A673 (cell line): ENCODE measurements at regions not wholly inside any gene's neighbourhood (a gene's known extent, or its start where the extent isn't known, plus 50 kb on each side); places are given as distances from the start of the nearest gene placed in this dataset.

Experiments used
- BruUV-seq: library from RNA; stranded (reverse); fragments of 400-500 nt; replicated peaks from 2 replicates; lab custom pipeline; 2021; lab: Mats Ljungman, UMichigan
- CTCF ChIA-PET: fragments of 300-600 bp; sonication (Branson Sonifier 250); formaldehyde crosslinking; loops from one replicate; lab custom pipeline; 2022; ENCODE audit warnings: antibody characterized with exemption; lab: Charles Lee
- POLR2A ChIA-PET: fragments of 300-600 bp; sonication (Branson Sonifier 250); formaldehyde crosslinking; loops from one replicate; lab custom pipeline; 2022; ENCODE audit warnings: antibody characterized with exemption; ENCODE audit not compliant: low non-redundant PET; lab: Charles Lee
- DNase-seq: peaks from one replicate; pipeline ENCODE4 v3.0.0-alpha.2; 2015; ENCODE audit warnings: low spot score
- H3K27ac ChIP-seq: fragments of 200-600 bp; sonication (generic); 2 replicates; pipeline ENCODE4 v1.5.1; 2016; ENCODE audit warnings: mixed run types, low read depth, mild to moderate bottlenecking, mixed read lengths, antibody characterized with exemption, low read length; ENCODE audit not compliant: poor library complexity, severe bottlenecking
- H3K27me3 ChIP-seq: fragments of 200-600 bp; sonication (generic); replicated peaks from 2 replicates; pipeline ENCODE4 v1.6.1; 2017; ENCODE audit warnings: mixed run types, low read depth, mild to moderate bottlenecking, mixed read lengths, antibody characterized with exemption, low read length; ENCODE audit not compliant: insufficient read depth, poor library complexity
- H3K36me3 ChIP-seq: fragments of 200-600 bp; sonication (generic); 2 replicates; pipeline ENCODE4 v1.6.1; 2016; ENCODE audit warnings: mixed run types, mild to moderate bottlenecking, mixed read lengths, antibody characterized with exemption, low read length; ENCODE audit not compliant: insufficient read depth, poor library complexity, severe bottlenecking
- H3K4me1 ChIP-seq: fragments of 200-600 bp; sonication (generic); 2 replicates; pipeline ENCODE4 v1.6.1; 2017; ENCODE audit warnings: mixed run types, mild to moderate bottlenecking, mixed read lengths, antibody characterized with exemption, low read length; ENCODE audit not compliant: insufficient read depth, poor library complexity, severe bottlenecking
- H3K4me3 ChIP-seq: fragments of 200-600 bp; sonication (generic); 2 replicates; pipeline ENCODE4 v1.5.1; 2016; ENCODE audit warnings: low read depth, mixed run types, mild to moderate bottlenecking, mixed read lengths, low read length; ENCODE audit not compliant: poor library complexity, severe bottlenecking
- H3K9me3 ChIP-seq: fragments of 200-600 bp; sonication (generic); 2 replicates; pipeline ENCODE4 v1.6.1; 2016; ENCODE audit warnings: mixed run types, low read depth, mild to moderate bottlenecking, mixed read lengths, antibody characterized with exemption, low read length; ENCODE audit not compliant: poor library complexity, severe bottlenecking
- EZH2 ChIP-seq: fragments of 200-600 bp; sonication (generic); IDR thresholded peaks from 2 replicates; pipeline ENCODE4 v1.6.1; 2017; ENCODE audit warnings: borderline replicate concordance, low read depth, mild to moderate bottlenecking, mixed read lengths, antibody characterized with exemption, low read length; ENCODE audit not compliant: poor library complexity, severe bottlenecking
- intact Hi-C: fragments of 100-400 bp; cut with micrococcal nuclease; formaldehyde crosslinking; loops from one replicate; pipeline ENCODE4 v1.10.0; 2022; ENCODE audit not compliant: unreplicated experiment
- TF ChIP-seq, protein P1 (sequence below): fragments of 300-800, 200-600 bp; sonication (generic); conservative IDR thresholded peaks from 2 replicates; pipeline ENCODE4 v1.5.1; 2017; ENCODE audit warnings: low read depth, mild to moderate bottlenecking, antibody characterized with exemption, low read length, moderate library complexity, mixed read lengths

DNA sequence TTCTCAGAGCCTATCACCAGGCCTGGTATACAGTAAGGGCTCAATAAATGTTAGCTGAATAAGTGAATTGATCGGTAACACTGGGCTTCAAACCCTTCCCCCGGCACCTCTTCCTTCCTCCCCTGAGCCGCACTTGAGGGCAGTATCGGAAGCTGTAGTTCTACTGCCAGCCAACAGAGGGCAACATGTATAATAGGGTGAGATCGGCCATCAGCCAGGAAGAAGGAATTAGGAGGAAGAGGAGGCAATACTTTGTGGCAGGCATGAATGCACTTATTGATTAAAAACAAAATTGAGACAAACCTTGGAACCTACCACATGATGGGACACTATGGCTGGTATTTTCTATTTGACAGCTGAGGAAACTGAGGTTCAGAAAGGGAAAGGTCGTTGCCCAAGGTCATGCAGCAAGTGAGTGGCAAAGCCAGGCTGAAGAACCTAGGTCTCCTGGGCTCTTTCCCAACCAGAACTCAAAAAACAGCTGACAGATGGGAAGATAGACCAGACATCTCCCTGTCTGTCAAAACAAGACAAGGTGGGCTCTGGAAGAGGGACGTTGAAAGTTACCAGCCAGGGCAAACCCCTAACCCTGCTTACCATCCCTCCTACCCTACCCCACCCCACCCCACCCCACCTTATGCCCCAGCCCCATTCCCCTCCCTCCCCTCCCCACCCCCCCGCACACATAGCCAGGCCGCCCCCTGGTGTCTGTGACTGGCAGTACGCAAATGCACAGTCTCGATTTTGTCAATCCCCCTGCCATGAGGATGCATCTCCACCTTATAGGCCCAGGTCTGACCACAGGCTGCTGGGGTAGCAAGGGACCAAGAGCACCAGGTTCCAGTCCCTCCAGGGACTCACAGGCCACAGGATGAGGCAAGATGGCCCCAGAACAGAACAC is 107.3 kb upstream of the RUNX3 start:
- no peak for TF ChIP-seq EZH2
- TF ChIP-seq, protein P1, sequence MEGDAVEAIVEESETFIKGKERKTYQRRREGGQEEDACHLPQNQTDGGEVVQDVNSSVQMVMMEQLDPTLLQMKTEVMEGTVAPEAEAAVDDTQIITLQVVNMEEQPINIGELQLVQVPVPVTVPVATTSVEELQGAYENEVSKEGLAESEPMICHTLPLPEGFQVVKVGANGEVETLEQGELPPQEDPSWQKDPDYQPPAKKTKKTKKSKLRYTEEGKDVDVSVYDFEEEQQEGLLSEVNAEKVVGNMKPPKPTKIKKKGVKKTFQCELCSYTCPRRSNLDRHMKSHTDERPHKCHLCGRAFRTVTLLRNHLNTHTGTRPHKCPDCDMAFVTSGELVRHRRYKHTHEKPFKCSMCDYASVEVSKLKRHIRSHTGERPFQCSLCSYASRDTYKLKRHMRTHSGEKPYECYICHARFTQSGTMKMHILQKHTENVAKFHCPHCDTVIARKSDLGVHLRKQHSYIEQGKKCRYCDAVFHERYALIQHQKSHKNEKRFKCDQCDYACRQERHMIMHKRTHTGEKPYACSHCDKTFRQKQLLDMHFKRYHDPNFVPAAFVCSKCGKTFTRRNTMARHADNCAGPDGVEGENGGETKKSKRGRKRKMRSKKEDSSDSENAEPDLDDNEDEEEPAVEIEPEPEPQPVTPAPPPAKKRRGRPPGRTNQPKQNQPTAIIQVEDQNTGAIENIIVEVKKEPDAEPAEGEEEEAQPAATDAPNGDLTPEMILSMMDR, result peak; percentile 66
- no peaks in the 10 kb centered on the region for H3K9me3 ChIP-seq
- no peaks in the 10 kb centered on the region for H3K36me3 ChIP-seq
- CTCF ChIA-PET, result interaction anchor here (0.6 to 1.2 kb wide), 2 partner anchors 15 to 407 kb away, joined by 4 read pairs; no protein-coding TSS in a partner anchor
- no TSS peak for BruUV-seq
- DNase-seq, result peak; percentile 55
- no peaks in the 10 kb centered on the region for H3K27me3 ChIP-seq
- H3K4me3 ChIP-seq, result no peak overlapping the region
- POLR2A ChIA-PET, result no interaction called here
- intact Hi-C loops, result loop anchor here (5.0 kb wide), 1 partner anchor 105 kb away; the partner anchor contains the start of gene RUNX3
- H3K4me1 ChIP-seq, result peaks cover 5% of the 10 kb centered on the region
- H3K27ac ChIP-seq, result no peak overlapping the region

DNA sequence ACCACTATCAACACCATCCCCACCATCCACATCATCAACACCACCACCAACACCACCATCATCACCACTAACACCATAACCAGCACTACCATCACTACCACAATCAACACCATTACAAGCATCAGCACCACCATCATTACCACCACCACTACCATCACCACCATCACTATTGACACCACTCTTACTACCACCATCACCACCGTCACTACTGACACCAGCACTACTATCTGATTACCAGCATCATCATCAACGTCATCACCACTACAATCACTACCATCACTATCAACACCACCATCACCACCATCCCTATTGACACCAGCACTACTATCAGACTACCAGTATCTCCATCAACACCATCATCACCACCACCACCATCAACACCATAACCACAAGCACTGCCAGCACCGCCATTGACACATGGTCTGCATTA is 106.1 kb upstream of the RUNX3 start:
- Histone ChIP-seq H3K4me1 (peaks cover 13% of the 10 kb centered on the region), H3K9me3 (no peaks in the 10 kb centered on the region), H3K27ac (no peak overlapping the region), H3K36me3 (no peaks in the 10 kb centered on the region), H3K27me3 (no peaks in the 10 kb centered on the region), H3K4me3 (no peak overlapping the region)
- BruUV-seq, result no TSS peak
- POLR2A ChIA-PET, result no interaction called here
- CTCF ChIA-PET, result interaction anchor here (0.6 kb wide), 1 partner anchor 161 kb away, joined by 4 read pairs; no protein-coding TSS in a partner anchor
- no peak for DNase-seq
- TF ChIP-seq, protein P1, result no peak
- no peak for TF ChIP-seq EZH2
- intact Hi-C loops, result loop anchor here (5.0 kb wide), 1 partner anchor 104 kb away; the partner anchor contains the start of gene RUNX3

DNA sequence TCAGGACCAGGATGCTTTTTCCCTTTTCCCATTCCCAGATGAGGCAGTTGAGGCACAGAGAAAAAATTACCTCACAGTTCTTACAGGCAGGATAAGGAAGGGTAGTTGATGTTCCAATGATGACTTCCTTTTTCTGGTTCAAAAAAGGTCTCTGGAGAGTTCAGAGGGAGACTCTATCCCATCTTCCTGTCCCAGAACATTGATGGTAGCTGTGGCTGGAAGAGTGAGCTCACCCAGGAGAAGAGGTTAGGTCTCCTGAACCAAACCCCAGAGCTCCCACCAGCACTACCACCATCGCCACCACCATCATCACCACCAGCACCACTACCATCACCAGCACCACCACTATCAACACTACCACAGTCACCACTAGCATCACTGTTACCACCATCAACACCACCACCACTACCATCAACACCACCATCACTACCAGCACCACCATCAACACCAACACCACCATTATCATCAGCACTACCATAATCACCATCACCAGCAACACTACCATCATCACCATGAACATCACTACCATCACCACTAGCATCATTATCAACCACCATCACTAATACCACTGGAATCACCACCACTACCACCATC is 105.5 kb upstream of the RUNX3 start:
- intact Hi-C loops, result loop anchor here (5.0 kb wide), 1 partner anchor 103 kb away; the partner anchor contains the start of gene RUNX3
- peaks cover 13% of the 10 kb centered on the region for H3K4me1 ChIP-seq
- BruUV-seq, result no TSS peak
- no peaks in the 10 kb centered on the region for H3K27me3 ChIP-seq
- no peak overlapping the region for H3K27ac ChIP-seq
- ChIA-PET POLR2A (no interaction called here), CTCF (interaction anchor here (0.6 kb wide), 1 partner anchor 161 kb away, joined by 4 read pairs; no protein-coding TSS in a partner anchor)
- H3K4me3 ChIP-seq, result no peak overlapping the region
- TF ChIP-seq EZH2, result no peak
- TF ChIP-seq, protein P1, result no peak
- DNase-seq, result no peak
- H3K36me3 ChIP-seq, result no peaks in the 10 kb centered on the region
- no peaks in the 10 kb centered on the region for H3K9me3 ChIP-seq
